Tibial artery (tissue), 4 donors: ENCODE measurements at regions not wholly inside any gene's neighbourhood (a gene's known extent, or its start where the extent isn't known, plus 50 kb on each side); places are given as distances from the start of the nearest gene placed in this dataset.

ENCODE experiments used
- DNase-seq, 2 donors: peaks; one replicate each; pipeline ENCODE4 v3.0.0-alpha.2; 2019
- H3K27ac ChIP-seq, 2 donors: fragments of 200-600 bp; sonication (generic) in 1 of 2; 1 replicate in 1 of 2; 2 replicates in 1 of 2; pipeline ENCODE4 v1.5.1; 2018 to 2019; ENCODE audit warnings: mild to moderate bottlenecking in 1 of 2
- H3K27me3 ChIP-seq, 2 donors: fragments of 200-600 bp; sonication (generic) in 1 of 2; one replicate each; pipeline versions ENCODE4 v1.5.1 to v1.6.0; 2016 to 2019
- H3K36me3 ChIP-seq, 3 donors: fragments of 200-600 bp; sonication (generic) in 2 of 3; one replicate each; pipeline ENCODE4 v1.5.1; 2016 to 2019; ENCODE audit warnings: mild to moderate bottlenecking in 2 of 3
- H3K4me1 ChIP-seq, 4 donors: fragments of 200-600 bp; sonication (generic) in 2 of 4; 1 replicate in 3 of 4; 2 replicates in 1 of 4; pipeline ENCODE4 v1.5.1; 2016 to 2019
- H3K4me3 ChIP-seq, 2 donors: fragments of 200-600 bp; sonication (generic) in 1 of 2; 1 replicate in 1 of 2; 2 replicates in 1 of 2; pipeline ENCODE4 v1.5.1; 2018 to 2019; ENCODE audit warnings: mild to moderate bottlenecking in 2 of 2
- H3K9me3 ChIP-seq, 3 donors: fragments of 200-600 bp; sonication (generic) in 1 of 3; one replicate each; pipeline ENCODE4 v1.5.1; 2016 to 2019
- intact Hi-C: fragments of 100-400 bp; cut with DNase I; formaldehyde crosslinking; loops from one replicate; pipeline ENCODE4 v1.15.0; 2023; ENCODE audit warnings: low total_unique reads
- TF ChIP-seq, protein P1 (sequence below), 2 experiments: fragments of 200-600 bp in 1 of 2; fragments of 450-650 bp in 1 of 2; IDR thresholded peaks; one replicate each; pipeline ENCODE4 v1.5.1; 2017 to 2019; ENCODE audit warnings: antibody characterized with exemption in 2 of 2, mild to moderate bottlenecking in 1 of 2, moderate library complexity in 1 of 2

DNA sequence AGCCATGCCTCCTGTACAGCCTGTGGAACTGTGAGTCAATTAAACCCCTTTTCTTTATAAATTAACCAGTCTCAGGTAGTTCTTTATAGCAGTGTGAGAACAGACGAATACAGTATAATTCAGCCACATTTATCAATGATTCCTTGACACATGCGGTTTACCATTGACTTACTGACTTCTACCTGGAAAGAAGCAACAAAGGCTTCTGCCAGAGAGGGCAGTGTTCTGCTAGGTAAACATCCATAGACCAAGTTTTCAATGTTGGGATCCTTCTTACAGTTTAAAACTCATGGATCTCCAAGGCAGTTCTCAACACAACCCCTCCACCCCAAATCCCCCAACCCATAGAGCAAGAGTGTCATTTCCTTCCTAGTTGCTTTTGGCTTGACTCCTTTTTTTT is 150.6 kb downstream of the ZNF648 start:
- H3K27me3 ChIP-seq: no peaks in the 10 kb centered on the region
- intact Hi-C loops: no loop called here
- TF ChIP-seq, protein P1, sequence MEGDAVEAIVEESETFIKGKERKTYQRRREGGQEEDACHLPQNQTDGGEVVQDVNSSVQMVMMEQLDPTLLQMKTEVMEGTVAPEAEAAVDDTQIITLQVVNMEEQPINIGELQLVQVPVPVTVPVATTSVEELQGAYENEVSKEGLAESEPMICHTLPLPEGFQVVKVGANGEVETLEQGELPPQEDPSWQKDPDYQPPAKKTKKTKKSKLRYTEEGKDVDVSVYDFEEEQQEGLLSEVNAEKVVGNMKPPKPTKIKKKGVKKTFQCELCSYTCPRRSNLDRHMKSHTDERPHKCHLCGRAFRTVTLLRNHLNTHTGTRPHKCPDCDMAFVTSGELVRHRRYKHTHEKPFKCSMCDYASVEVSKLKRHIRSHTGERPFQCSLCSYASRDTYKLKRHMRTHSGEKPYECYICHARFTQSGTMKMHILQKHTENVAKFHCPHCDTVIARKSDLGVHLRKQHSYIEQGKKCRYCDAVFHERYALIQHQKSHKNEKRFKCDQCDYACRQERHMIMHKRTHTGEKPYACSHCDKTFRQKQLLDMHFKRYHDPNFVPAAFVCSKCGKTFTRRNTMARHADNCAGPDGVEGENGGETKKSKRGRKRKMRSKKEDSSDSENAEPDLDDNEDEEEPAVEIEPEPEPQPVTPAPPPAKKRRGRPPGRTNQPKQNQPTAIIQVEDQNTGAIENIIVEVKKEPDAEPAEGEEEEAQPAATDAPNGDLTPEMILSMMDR (IDR thresholded peaks at IDR 0.05): no peak
- no peak for DNase-seq
- no peak overlapping the region for H3K4me3 ChIP-seq
- no peaks in the 10 kb centered on the region for H3K4me1 ChIP-seq
- no peak overlapping the region for H3K27ac ChIP-seq
- no peaks in the 10 kb centered on the region for H3K9me3 ChIP-seq
- no peaks in the 10 kb centered on the region for H3K36me3 ChIP-seq

DNA sequence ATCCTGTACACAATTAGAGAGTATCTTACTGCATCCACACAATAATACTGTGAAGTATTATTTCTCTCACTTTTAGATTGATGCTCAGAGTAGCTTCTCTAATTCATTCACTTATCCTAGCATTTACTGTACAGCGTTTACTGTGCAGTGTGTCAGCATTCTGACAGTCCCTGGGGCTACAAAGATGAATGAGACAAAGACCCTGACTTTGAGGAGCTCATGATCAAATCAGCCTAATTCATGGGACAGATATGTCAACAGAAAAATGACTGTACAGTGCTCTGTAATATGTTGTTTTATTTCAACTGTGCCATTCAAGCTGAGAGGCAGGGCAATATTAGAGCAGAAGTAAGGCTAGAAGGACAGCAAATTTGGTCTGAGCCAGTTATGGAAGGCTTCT is 152.5 kb downstream of the ZNF648 start:
- TF ChIP-seq, protein P1 (IDR thresholded peaks at IDR 0.05): no peak
- H3K36me3 ChIP-seq: no peaks in the 10 kb centered on the region
- no peaks in the 10 kb centered on the region for H3K9me3 ChIP-seq
- H3K27ac ChIP-seq: no peak overlapping the region
- intact Hi-C loops: no loop called here
- H3K27me3 ChIP-seq: no peaks in the 10 kb centered on the region
- DNase-seq: no peak
- H3K4me1 ChIP-seq: no peaks in the 10 kb centered on the region
- H3K4me3 ChIP-seq: no peak overlapping the region

DNA sequence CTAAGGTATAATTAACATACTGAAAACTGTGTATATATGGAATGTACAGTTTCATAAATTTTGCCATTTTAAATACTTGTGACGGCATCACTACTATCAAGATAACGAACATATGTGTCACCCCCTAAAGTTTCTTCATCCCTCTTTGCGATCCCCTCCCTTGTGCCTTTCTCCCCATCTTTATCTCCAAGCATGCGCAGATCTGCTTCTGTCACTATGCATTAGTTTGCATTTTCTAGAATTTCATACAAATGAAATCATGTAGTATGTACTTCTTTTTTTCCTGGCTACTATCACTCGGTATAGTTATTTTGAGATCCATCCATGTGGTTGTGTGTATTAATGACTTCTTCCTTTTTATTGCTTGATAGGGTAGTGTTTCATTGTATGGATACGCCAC is 154.9 kb downstream of the ZNF648 start:
- intact Hi-C loops: no loop called here
- Histone ChIP-seq H3K4me1 (no peaks in the 10 kb centered on the region), H3K36me3 (no peaks in the 10 kb centered on the region), H3K4me3 (no peak overlapping the region), H3K27me3 (no peaks in the 10 kb centered on the region), H3K9me3 (no peaks in the 10 kb centered on the region), H3K27ac (no peak overlapping the region)
- DNase-seq: no peak
- TF ChIP-seq, protein P1 (IDR thresholded peaks at IDR 0.05): no peak

DNA sequence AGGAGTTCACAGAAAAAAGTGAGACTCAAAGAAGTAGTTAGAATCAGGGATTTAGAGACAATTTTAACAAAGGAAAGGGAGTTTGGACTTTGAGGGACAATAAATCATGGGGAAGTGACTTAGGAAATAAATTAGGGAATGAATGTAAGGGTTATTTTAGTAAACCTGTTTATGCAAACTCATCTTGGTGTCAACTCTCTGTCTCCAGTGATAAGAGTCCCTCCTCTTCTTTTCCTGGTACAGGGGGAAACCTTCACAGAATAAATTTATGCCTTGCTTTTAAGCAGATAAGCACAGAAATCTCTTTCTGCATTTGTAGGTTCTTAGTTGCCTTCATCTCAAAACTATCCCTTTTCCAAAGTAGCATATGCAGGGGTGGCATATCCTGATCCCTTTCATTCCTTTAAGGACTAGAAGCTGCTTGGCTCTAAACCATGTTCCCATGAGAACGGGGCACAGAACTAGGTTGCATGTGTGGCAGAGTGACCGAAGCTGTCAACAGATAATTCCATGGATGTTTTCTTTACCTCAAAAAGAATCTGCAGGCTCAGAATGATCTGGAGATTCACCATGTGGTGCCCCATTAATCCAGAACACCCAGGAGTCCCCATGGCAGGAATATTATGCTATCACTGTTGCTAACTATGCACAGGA is 155.4 kb downstream of the ZNF648 start:
- no peaks in the 10 kb centered on the region for H3K9me3 ChIP-seq
- no peaks in the 10 kb centered on the region for H3K4me1 ChIP-seq
- no peak overlapping the region for H3K27ac ChIP-seq
- no peaks in the 10 kb centered on the region for H3K36me3 ChIP-seq
- no peak overlapping the region for H3K4me3 ChIP-seq
- TF ChIP-seq, protein P1 (IDR thresholded peaks at IDR 0.05): no peak
- no peak for DNase-seq
- H3K27me3 ChIP-seq: no peaks in the 10 kb centered on the region
- intact Hi-C loops: no loop called here

DNA sequence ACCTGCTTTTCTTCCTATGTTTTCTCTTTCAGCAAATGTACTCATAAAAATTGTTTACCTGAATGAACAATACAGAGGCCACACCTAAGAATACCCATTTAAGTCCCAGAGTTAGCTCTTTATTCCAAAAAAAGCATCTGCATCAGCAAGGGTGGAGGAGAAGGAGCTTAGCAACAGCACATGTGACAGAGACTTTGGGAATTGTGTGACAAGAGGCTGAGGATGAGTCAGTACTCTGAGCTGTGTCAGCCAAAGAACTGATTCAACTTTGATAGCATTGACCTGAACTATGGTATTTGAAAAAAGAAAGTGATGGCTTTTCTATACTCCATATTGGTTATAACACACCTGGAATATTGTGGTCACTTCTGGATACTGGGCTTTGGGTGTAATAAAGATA is 162.7 kb downstream of the ZNF648 start:
- no peak for DNase-seq
- TF ChIP-seq, protein P1 (IDR thresholded peaks at IDR 0.05): no peak
- Histone ChIP-seq H3K9me3 (no peaks in the 10 kb centered on the region), H3K4me3 (no peak overlapping the region), H3K36me3 (no peaks in the 10 kb centered on the region), H3K4me1 (no peaks in the 10 kb centered on the region), H3K27me3 (no peaks in the 10 kb centered on the region), H3K27ac (no peak overlapping the region)
- intact Hi-C loops: no loop called here

DNA sequence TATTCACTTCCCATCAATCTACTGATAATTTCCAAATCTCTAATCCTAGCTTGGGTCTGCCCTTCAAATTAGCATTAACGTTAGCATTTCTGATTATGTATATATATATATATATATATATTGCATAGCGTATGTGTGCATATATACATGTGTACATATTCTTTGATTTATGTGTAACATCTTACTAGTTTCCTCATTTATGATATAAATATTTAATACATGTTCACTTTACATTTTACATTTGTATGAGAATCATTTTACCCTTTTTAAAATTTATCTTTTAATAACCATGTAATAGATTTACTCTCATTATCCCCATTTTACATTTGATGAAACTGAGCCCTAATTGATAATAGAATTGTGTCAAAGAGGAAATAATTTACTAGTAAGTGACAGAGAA is 164.7 kb downstream of the ZNF648 start:
- no peaks in the 10 kb centered on the region for H3K9me3 ChIP-seq
- intact Hi-C loops: no loop called here
- TF ChIP-seq, protein P1 (IDR thresholded peaks at IDR 0.05): no peak
- H3K27ac ChIP-seq: no peak overlapping the region
- no peaks in the 10 kb centered on the region for H3K27me3 ChIP-seq
- H3K4me3 ChIP-seq: no peak overlapping the region
- H3K4me1 ChIP-seq: no peaks in the 10 kb centered on the region
- H3K36me3 ChIP-seq: no peaks in the 10 kb centered on the region
- DNase-seq: no peak
